Sigmoid colon (tissue), 4 donors: ENCODE measurements at regions not wholly inside any gene's neighbourhood (a gene's known extent, or its start where the extent isn't known, plus 50 kb on each side); places are given as distances from the start of the nearest gene placed in this dataset.

Experiments
- CTCF ChIP-seq, 4 experiments: fragments of 450-650 bp in 3 of 4; fragments of 200-600 bp in 1 of 4; IDR thresholded peaks; one replicate each; pipeline ENCODE4 v1.5.1; 2016 to 2019; ENCODE audit warnings: antibody characterized with exemption in 4 of 4, mild to moderate bottlenecking in 3 of 4, moderate library complexity in 2 of 4
- EP300 ChIP-seq, 4 donors: sonication (generic); formaldehyde crosslinking; IDR thresholded peaks; one replicate each; pipeline ENCODE4 v1.6.1; 2017; ENCODE audit warnings: antibody characterized with exemption in 4 of 4
- POLR2A ChIP-seq, 2 donors: fragments of 450-650 bp; IDR thresholded peaks; one replicate each; pipeline ENCODE4 v1.6.1; 2016; ENCODE audit warnings: antibody characterized with exemption in 2 of 2, mild to moderate bottlenecking in 2 of 2, moderate library complexity in 2 of 2
- POLR2AphosphoS5 ChIP-seq, 4 donors: sonication (generic); formaldehyde crosslinking; IDR thresholded peaks; one replicate each; pipeline ENCODE4 v1.6.1; 2017; ENCODE audit warnings: antibody characterized with exemption in 4 of 4

GRCh38 chr3:110855207-110855606, 216.4 kb upstream of the NECTIN3 start:
- TF ChIP-seq CTCF (IDR thresholded peaks at IDR 0.05) (no peak), POLR2AphosphoS5 (IDR thresholded peaks at IDR 0.05) (no peak), POLR2A (IDR thresholded peaks at IDR 0.05) (no peak), EP300 (IDR thresholded peaks at IDR 0.05) (no peak)
